ENCODE measurements at regions not wholly inside any gene's neighbourhood (a gene's known extent, or its start where the extent isn't known, plus 50 kb on each side); places are given as distances from the start of the nearest gene placed in this dataset.

DNA sequence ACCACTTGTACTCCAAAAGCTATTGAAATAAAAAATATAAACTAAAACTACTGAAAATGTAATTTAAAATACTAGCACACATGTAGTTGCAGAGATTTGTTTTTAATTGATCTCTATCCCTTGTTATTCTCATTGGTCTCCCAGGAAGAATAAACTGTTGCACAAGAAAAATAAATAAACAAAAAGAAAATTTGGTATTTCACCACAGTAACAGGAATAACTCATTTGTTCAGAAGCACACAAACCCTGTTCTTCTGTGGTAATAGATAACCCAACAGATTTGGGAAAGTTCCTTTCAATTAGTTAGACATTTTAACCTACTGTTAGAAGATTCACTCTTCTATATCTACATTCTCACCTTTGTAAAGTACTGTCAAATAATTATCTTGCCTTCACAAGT, 70.9 kb upstream of the APOOL start:
- Histone ChIP-seq H3K9ac (ENCODE audit: low read length) (no peak overlapping the region), H3F3A (ENCODE audit: insufficient read depth, low read length) (no peaks in the 10 kb centered on the region), H3K4me3 (ENCODE audit: low read depth, low read length, poor library complexity, severe bottlenecking) (no peak overlapping the region), H4K20me1 (ENCODE audit: insufficient read depth, low read length) (no peaks in the 10 kb centered on the region), H3K27me3 (ENCODE audit: insufficient read depth, low read length) (no peaks in the 10 kb centered on the region), H3K79me2 (ENCODE audit: insufficient read depth, low read length) (no peaks in the 10 kb centered on the region), H3K4me1 (ENCODE audit: insufficient read depth, low read length, severe bottlenecking) (no peaks in the 10 kb centered on the region), H3K4me2 (ENCODE audit: low read length) (no peak overlapping the region), H3K9me3 (ENCODE audit: low read length) (no peaks in the 10 kb centered on the region), H2AFZ (ENCODE audit: low read length) (no peak overlapping the region), H3K36me3 (ENCODE audit: insufficient read depth, low read length) (no peaks in the 10 kb centered on the region), H3K27ac (ENCODE audit: low read depth, low read length, poor library complexity, severe bottlenecking) (no peak overlapping the region), H3K9me2 (ENCODE audit: low read depth, low read length) (no peaks in the 10 kb centered on the region)
- TF ChIP-seq, protein P1, sequence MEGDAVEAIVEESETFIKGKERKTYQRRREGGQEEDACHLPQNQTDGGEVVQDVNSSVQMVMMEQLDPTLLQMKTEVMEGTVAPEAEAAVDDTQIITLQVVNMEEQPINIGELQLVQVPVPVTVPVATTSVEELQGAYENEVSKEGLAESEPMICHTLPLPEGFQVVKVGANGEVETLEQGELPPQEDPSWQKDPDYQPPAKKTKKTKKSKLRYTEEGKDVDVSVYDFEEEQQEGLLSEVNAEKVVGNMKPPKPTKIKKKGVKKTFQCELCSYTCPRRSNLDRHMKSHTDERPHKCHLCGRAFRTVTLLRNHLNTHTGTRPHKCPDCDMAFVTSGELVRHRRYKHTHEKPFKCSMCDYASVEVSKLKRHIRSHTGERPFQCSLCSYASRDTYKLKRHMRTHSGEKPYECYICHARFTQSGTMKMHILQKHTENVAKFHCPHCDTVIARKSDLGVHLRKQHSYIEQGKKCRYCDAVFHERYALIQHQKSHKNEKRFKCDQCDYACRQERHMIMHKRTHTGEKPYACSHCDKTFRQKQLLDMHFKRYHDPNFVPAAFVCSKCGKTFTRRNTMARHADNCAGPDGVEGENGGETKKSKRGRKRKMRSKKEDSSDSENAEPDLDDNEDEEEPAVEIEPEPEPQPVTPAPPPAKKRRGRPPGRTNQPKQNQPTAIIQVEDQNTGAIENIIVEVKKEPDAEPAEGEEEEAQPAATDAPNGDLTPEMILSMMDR (IDR thresholded peaks at IDR 0.05; ENCODE audit: low read length), result no peak
- TF ChIP-seq EZH2 (IDR thresholded peaks at IDR 0.05; ENCODE audit: borderline replicate concordance, low read length), result no peak

DNA sequence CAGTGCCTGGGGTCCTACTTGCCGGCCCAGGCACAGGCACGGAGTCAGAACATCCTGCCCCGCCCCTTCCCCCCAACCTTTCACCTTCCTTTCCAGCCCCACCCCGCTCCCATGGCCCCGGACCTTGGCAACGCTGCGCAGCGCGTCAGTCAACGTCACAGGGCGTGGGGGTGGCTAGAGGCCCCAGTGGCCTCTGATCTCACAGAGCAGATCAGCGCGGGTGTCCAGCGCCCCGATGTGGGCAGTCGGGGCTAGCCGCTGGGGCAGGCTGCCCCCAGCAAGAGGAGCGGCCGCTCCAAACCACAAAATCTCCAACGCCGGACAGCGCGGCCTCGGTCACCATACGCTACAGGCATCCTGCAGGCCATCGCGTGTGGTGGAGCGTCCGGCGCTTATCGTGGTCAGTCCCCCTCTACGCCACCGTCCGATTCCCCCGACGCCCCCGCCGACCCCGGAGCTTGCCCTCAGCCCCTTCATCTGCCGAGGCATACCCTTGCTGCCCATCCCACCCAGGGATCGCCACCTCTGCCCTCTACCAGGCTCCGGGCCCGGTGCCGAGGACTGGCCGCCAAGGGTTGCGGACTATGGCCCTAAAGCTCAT, 69.6 kb upstream of the APOOL start:
- no peaks in the 10 kb centered on the region for H3K27me3 ChIP-seq (ENCODE audit: insufficient read depth, low read length)
- no peaks in the 10 kb centered on the region for H3K9me2 ChIP-seq (ENCODE audit: low read depth, low read length)
- H2AFZ ChIP-seq (ENCODE audit: low read length), result no peak overlapping the region
- no peaks in the 10 kb centered on the region for H3F3A ChIP-seq (ENCODE audit: insufficient read depth, low read length)
- H3K4me3 ChIP-seq (ENCODE audit: low read depth, low read length, poor library complexity, severe bottlenecking), result no peak overlapping the region
- H3K9me3 ChIP-seq (ENCODE audit: low read length), result no peaks in the 10 kb centered on the region
- TF ChIP-seq EZH2 (IDR thresholded peaks at IDR 0.05; ENCODE audit: borderline replicate concordance, low read length), result no peak
- TF ChIP-seq, protein P1 (IDR thresholded peaks at IDR 0.05; ENCODE audit: low read length), result no peak
- H3K4me2 ChIP-seq (ENCODE audit: low read length), result no peak overlapping the region
- H4K20me1 ChIP-seq (ENCODE audit: insufficient read depth, low read length), result no peaks in the 10 kb centered on the region
- no peak overlapping the region for H3K9ac ChIP-seq (ENCODE audit: low read length)
- no peaks in the 10 kb centered on the region for H3K36me3 ChIP-seq (ENCODE audit: insufficient read depth, low read length)
- no peaks in the 10 kb centered on the region for H3K79me2 ChIP-seq (ENCODE audit: insufficient read depth, low read length)
- H3K4me1 ChIP-seq (ENCODE audit: insufficient read depth, low read length, severe bottlenecking), result no peaks in the 10 kb centered on the region
- no peak overlapping the region for H3K27ac ChIP-seq (ENCODE audit: low read depth, low read length, poor library complexity, severe bottlenecking)

Measured in OCI-LY1 (cell line).